T-helper 2 cell treated with Interferon-gamma antibody and Interleukin-4, amounts not matched to agents 5 μg/mL and 100 μg/mL, for 36 hours (primary cell): ENCODE measurements at regions not wholly inside any gene's neighbourhood (a gene's known extent, or its start where the extent isn't known, plus 50 kb on each side); places are given as distances from the start of the nearest gene placed in this dataset.
"Not testable (repeated sequence)": the region's sequence is repeated elsewhere in the genome, so short reads cannot be mapped to it uniquely, and the experiment has no call there.

ENCODE experiments used
- DNase-seq: peaks from one replicate; pipeline ENCODE4 v3.0.0; 2021; ENCODE audit warnings: low spot score
- H3K27ac Mint-ChIP-seq: one replicate; pipeline ENCODE4 v1.8.0; 2021; ENCODE audit warnings: mild to moderate bottlenecking, mixed read lengths
- H3K27me3 Mint-ChIP-seq: one replicate; pipeline ENCODE4 v1.8.0; 2021; ENCODE audit warnings: low read depth, mixed read lengths
- H3K36me3 Mint-ChIP-seq: one replicate; pipeline ENCODE4 v1.8.0; 2021; ENCODE audit warnings: low read depth, mixed read lengths
- H3K4me1 Mint-ChIP-seq: one replicate; pipeline ENCODE4 v1.8.0; 2021; ENCODE audit warnings: low read depth, mixed read lengths
- H3K4me3 Mint-ChIP-seq: one replicate; pipeline ENCODE4 v1.8.0; 2022; ENCODE audit warnings: mild to moderate bottlenecking, moderate library complexity, mixed read lengths
- H3K9me3 Mint-ChIP-seq: one replicate; pipeline ENCODE4 v1.8.0; 2021; ENCODE audit warnings: mixed read lengths

DNA sequence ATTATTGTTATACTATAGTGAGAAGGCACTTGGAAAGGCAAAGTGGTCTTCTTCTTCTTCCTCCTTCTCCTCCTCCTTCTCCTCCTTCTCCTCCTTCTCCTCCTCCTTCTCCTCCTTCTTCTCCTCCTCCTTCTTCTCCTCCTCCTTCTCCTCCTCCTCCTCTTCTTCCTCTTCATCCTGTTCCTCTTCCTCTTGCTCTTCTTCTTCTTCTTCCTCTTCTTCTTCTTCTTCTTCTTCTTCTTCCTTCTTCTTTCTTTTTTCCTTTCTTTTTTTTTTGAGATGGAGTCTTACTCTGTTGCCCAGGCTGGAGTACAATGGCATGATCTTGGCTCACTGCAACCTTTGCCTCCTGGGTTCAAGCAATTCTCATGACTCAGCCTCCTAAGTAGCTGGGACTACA is 225.4 kb downstream of the TTC6 start:
- not testable (repeated sequence) for H3K27me3 Mint-ChIP-seq, H3K36me3 Mint-ChIP-seq, H3K4me3 Mint-ChIP-seq, H3K27ac Mint-ChIP-seq, H3K9me3 Mint-ChIP-seq, H3K4me1 Mint-ChIP-seq, DNase-seq

DNA sequence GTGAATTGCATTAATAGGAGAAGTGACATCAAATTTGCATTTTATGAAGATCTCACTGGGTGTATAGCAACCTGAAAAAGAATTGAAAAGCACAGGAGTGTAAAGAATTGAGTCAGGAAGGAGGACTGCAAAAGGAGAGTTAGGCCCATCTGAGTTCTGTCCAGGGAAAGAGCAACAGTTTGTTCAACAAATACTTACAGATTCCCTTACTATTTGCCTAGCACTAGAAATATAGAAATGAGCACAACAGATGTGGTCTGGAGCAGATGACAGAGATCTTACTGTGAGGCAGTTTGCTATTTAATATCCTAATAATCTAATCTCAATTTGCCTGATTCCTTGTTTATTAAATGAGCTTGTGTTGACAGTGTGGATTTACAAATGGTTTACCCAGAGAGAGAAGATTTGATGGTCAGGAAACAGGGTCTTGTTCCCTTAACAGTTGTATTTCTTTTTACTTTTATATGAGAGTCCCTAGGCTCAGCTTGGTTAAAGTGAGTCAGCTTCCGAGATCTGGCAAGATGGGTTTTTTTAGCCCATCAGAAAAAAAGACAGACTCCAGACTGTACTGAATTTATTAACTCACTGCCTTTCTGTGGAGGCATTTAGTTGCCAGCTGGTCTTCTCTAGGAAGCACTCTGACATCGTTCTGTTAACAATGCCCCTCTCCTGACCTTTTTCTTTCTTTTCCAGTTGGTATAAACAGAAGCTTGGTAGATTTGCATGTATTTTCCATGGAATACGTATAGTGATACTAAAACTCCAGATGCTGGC is 229.7 kb downstream of the TTC6 start:
- H3K4me3 Mint-ChIP-seq, result no peak overlapping the region
- H3K9me3 Mint-ChIP-seq, result no peaks in the 10 kb centered on the region
- no peak for DNase-seq
- H3K27me3 Mint-ChIP-seq, result no peaks in the 10 kb centered on the region
- H3K36me3 Mint-ChIP-seq, result no peaks in the 10 kb centered on the region
- no peaks in the 10 kb centered on the region for H3K4me1 Mint-ChIP-seq
- H3K27ac Mint-ChIP-seq, result no peak overlapping the region

DNA sequence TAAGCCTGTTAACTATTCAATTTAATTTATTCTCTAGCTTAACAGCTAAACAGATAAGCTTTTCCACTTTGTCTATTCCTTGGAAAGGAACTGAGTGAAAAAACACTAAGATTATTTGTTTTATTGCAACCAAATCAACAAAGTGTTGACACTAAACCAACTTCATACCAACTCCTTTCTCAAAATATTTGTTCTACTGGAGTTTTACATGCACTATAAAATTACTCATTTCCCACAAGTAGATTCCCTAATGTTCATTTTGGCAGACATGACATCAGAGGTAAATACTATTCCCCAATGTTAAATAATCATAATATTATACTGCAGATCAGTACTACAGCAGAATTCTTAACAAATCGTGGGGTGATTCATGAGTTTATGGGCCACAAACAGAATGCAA is 231.4 kb downstream of the TTC6 start:
- Mint-ChIP-seq H3K36me3 (no peaks in the 10 kb centered on the region), H3K4me1 (no peaks in the 10 kb centered on the region), H3K9me3 (peaks cover 11% of the 10 kb centered on the region), H3K27ac (no peak overlapping the region), H3K27me3 (no peaks in the 10 kb centered on the region), H3K4me3 (no peak overlapping the region)
- DNase-seq, result no peak

DNA sequence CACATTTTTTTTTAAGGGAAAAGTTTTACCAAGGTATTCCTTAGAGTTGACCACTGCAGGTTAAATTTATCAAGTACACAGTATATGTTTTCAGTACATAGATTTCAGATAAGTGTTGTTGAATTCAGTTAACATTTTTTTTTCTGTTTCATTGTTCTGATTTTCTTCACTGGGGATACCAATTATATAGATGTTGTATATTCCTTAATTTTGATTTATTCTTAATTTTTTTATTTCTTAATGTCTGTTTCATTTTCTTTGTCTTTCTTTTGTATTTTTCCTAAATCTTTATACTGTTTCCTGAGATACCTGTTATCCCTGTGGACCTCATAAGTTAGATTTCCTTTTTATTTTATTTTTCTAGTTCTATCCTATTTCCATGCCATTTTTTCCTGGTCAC is 234.8 kb downstream of the TTC6 start:
- no peak overlapping the region for H3K4me3 Mint-ChIP-seq
- no peaks in the 10 kb centered on the region for H3K36me3 Mint-ChIP-seq
- H3K9me3 Mint-ChIP-seq, result peaks cover 33% of the 10 kb centered on the region
- DNase-seq, result no peak
- H3K27me3 Mint-ChIP-seq, result no peaks in the 10 kb centered on the region
- no peaks in the 10 kb centered on the region for H3K4me1 Mint-ChIP-seq
- no peak overlapping the region for H3K27ac Mint-ChIP-seq

DNA sequence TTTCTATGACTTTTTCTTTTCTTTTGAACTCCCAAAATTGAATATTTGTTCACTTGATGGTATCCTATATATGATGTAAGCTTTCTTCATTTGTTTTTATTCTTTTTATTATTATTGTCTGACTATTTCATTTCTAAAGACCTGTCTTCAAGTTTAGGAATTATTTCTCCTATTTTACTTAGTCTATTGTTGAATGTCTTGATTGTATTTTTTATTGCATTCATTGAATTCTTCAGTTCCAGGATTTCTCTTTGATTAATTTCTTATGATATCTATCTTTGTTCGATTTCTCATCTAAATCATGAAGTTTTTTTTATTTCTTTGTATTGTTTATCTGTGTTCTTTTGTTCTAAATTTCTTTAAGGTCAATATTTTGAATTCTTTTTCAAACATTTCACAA is 238.8 kb downstream of the TTC6 start:
- no peak for DNase-seq
- Mint-ChIP-seq H3K36me3 (no peaks in the 10 kb centered on the region), H3K27me3 (no peaks in the 10 kb centered on the region), H3K4me1 (no peaks in the 10 kb centered on the region), H3K9me3 (peaks cover 51% of the 10 kb centered on the region), H3K27ac (no peak overlapping the region), H3K4me3 (no peak overlapping the region)

DNA sequence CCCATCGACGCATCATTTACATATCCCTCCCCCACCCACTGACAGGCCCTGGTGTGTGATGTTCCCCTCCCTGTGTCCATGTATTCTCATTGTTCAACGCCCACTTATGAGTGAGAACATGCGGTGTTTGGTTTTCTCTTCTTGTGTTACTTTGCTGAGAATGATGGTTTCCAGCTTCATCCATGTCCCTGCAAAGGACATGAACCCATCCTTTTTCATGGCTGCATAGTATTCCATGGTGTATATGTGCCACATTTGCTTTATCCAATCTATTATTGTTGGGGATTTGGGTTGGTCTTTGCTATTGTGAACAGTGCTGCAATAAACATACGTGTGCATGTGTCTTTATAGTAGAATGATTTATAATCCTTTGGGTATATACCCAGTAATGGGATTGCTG is 243.3 kb downstream of the TTC6 start:
- H3K4me3 Mint-ChIP-seq, H3K27me3 Mint-ChIP-seq, DNase-seq, H3K4me1 Mint-ChIP-seq, H3K36me3 Mint-ChIP-seq, H3K27ac Mint-ChIP-seq: not testable (repeated sequence)
- peaks cover 39% of the 10 kb centered on the region for H3K9me3 Mint-ChIP-seq

DNA sequence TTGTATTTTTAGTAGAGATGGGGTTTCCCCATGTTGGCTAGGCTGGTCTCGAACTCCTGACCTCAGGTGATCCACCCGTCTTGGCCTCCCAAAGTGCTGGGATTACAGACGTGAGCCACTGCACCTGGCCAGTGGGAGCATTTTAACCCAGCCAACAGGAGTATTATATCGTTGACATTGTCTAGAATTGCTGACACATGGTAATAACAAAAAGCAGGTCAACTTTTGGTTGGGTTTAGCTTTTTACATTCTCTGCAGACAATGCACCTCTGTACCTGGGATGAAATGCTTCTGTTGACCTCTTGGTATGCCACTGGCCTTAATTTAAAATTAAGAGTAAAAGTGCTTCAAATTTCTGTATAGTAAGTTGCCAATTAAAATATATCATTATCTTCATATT is 245.6 kb downstream of the TTC6 start:
- H3K4me3 Mint-ChIP-seq, H3K27ac Mint-ChIP-seq, DNase-seq, H3K36me3 Mint-ChIP-seq, H3K27me3 Mint-ChIP-seq, H3K4me1 Mint-ChIP-seq: not testable (repeated sequence)
- peaks cover 21% of the 10 kb centered on the region for H3K9me3 Mint-ChIP-seq

DNA sequence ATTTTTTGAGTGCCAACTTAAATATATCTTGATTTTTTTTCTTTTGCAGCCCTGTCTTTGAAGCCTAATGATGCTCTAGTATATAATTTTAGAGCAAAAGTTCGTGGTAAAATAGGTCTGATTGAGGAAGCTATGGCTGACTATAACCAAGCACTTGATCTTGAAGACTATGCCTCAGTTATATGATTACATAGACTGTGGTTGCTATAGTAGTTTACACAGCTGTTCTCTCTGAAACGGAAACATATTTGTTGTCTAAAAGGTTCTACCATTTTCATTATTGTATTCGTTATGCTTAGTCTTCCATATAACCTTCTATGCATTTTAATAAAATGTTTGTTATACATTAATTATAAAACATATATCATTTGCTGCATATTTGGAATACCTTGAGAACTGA is 246.7 kb downstream of the TTC6 start:
- peaks cover 19% of the 10 kb centered on the region for H3K9me3 Mint-ChIP-seq
- no peaks in the 10 kb centered on the region for H3K4me1 Mint-ChIP-seq
- no peaks in the 10 kb centered on the region for H3K36me3 Mint-ChIP-seq
- no peaks in the 10 kb centered on the region for H3K27me3 Mint-ChIP-seq
- no peak overlapping the region for H3K27ac Mint-ChIP-seq
- no peak overlapping the region for H3K4me3 Mint-ChIP-seq
- DNase-seq, result no peak

DNA sequence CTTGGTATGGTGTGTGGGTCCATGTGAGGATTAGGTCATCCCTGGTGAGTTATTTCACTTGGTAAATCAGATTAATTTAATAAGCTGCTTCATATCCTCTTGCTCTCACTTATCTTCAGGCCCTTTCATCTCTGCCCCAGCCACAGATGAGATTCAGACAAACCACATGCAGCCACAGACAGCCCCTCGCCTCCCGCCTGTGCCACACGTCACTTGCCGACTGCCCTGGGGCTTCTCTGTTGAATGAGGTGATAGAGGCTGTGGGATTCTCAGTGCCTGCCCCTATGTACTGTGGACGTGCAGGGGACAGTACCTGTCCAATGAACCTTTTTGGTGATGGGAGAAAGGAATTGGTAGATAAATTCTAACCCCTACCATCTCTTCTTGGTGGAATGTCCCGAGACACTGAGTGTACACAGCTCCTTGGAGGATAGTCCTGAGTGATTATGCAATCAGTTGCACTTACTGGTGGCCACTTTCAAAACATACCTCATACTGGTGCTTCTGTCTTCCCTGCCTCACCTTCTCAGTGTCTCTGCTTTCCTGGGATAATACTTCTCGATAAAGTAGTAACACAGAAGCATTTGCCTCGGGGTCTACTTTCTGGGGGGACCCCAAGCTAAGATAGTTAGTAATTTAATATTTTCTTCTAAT is 248.7 kb downstream of the TTC6 start:
- Mint-ChIP-seq H3K4me3 (no peak overlapping the region), H3K36me3 (no peaks in the 10 kb centered on the region), H3K27me3 (no peaks in the 10 kb centered on the region), H3K27ac (no peak overlapping the region), H3K4me1 (no peaks in the 10 kb centered on the region), H3K9me3 (peaks cover 9% of the 10 kb centered on the region)
- DNase-seq, result no peak

DNA sequence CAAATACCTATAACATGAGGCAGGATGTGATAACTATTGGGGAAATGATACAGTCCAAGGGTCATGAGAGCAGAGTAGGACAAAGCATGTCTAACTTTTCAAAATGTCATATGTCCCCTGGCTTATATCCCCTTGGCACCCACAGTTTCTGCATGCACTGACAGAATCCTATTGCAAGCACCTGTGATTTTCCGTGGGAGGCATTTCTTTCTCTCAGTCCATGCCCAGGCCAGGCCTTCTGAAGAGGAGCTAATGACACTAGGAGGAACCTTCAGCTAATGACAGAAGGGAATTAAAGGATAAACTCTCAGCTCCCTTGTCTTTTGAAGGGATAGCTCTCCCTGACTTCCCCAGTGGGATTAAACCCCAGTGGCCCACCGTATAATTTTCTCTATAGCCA is 249.2 kb downstream of the TTC6 start:
- no peaks in the 10 kb centered on the region for H3K27me3 Mint-ChIP-seq
- no peak overlapping the region for H3K4me3 Mint-ChIP-seq
- no peaks in the 10 kb centered on the region for H3K36me3 Mint-ChIP-seq
- DNase-seq, result no peak
- H3K27ac Mint-ChIP-seq, result no peak overlapping the region
- H3K9me3 Mint-ChIP-seq, result peaks cover 4% of the 10 kb centered on the region
- no peaks in the 10 kb centered on the region for H3K4me1 Mint-ChIP-seq

DNA sequence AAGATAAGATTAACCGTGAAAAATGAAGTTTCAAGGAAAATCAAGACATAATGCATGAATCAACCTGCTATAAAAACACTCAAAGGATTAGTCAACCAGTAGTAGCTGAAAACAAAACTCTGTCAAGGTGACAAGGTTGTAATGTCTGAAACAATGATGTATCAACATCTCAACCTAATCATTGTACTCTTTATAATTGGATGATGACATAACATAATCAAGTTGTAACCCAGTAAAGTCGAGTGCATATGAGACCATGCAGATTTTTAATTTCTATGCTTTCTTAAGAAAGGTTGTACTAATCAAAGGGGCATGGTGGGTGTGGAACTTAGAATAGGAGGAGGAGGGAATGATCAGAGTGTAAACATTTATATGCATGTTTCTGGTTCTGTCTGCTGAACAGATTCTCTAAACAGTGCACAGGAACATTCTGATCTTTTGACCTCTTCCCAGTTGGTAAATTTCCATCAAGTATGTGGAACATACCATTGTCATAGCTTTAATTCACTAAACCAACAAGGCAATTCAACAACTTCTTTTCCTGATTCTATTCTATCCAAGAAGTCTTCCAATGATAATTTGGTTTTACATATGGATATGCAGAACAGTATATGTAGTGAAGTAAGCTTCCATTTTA is 253.7 kb downstream of the TTC6 start:
- H3K36me3 Mint-ChIP-seq, result no peaks in the 10 kb centered on the region
- H3K27me3 Mint-ChIP-seq, result no peaks in the 10 kb centered on the region
- no peaks in the 10 kb centered on the region for H3K9me3 Mint-ChIP-seq
- no peak for DNase-seq
- no peaks in the 10 kb centered on the region for H3K4me1 Mint-ChIP-seq
- H3K27ac Mint-ChIP-seq, result no peak overlapping the region
- no peak overlapping the region for H3K4me3 Mint-ChIP-seq

DNA sequence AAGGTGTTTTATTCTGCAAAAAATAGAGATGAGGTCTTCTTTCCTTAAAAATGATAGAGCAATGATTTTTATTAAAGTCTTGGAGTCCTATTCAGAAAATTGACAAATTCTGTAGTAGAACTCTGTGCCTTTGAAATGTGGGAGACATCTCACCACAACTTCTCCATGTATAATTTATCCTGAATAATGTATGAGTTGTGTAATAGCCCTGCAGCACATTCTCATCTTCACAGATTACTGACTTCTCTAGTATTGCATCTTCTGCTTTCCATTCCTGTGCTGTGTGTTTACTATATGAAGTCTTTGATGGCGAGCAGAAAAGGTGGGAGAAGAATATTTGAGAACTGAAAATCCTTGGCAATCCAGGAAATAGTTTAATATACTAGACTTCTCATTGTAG is 255.6 kb downstream of the TTC6 start:
- no peak overlapping the region for H3K27ac Mint-ChIP-seq
- no peaks in the 10 kb centered on the region for H3K4me1 Mint-ChIP-seq
- DNase-seq, result no peak
- H3K27me3 Mint-ChIP-seq, result no peaks in the 10 kb centered on the region
- no peak overlapping the region for H3K4me3 Mint-ChIP-seq
- H3K36me3 Mint-ChIP-seq, result no peaks in the 10 kb centered on the region
- no peaks in the 10 kb centered on the region for H3K9me3 Mint-ChIP-seq

DNA sequence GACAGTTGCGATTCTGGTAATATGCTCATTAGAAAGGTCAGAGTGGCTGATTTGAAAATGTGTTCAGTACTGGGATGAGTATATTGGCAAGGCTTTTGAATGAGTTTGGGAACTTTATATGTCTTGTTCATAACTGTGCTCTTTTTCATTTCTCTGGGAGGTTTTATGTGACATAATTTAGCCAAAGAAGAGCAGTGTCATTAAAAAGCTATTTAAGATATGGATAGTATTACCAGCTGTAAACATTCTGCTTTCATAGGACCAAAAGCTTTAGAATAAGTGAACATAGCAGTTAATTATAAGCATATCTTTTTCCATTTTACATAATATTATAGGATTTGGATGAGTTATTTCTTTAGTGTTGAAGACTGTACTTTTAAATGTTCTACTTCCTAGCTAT is 260.4 kb downstream of the TTC6 start:
- Mint-ChIP-seq H3K9me3 (no peaks in the 10 kb centered on the region), H3K36me3 (no peaks in the 10 kb centered on the region), H3K4me1 (no peaks in the 10 kb centered on the region), H3K27me3 (no peaks in the 10 kb centered on the region), H3K4me3 (no peak overlapping the region), H3K27ac (no peak overlapping the region)
- no peak for DNase-seq

DNA sequence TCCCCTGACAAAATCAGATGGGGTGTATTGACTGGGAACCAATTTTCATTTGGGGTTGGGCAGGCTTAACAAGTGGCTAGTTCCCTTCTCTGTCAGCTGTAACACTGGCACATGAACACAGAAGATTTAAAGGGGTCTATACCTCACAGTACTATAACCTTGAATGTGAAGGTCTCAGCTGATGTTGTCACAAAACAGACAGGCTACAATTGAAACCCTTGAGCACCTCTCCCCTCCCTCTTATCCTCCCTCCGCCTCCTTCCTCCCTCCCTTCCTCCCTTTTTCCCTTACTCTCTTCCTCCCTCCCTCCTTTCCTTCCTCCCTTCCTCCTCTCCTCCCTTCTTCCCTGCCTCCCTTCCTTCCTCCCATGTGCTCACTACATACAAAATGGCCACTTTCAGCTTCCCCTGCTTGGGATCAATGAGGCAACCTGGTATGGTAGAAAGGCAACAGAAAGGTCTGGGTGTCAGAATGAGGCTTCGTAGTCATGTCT is 262.4 kb downstream of the TTC6 start:
- no peaks in the 10 kb centered on the region for H3K36me3 Mint-ChIP-seq
- no peak for DNase-seq
- no peaks in the 10 kb centered on the region for H3K4me1 Mint-ChIP-seq
- H3K4me3 Mint-ChIP-seq, result no peak overlapping the region
- H3K9me3 Mint-ChIP-seq, result no peaks in the 10 kb centered on the region
- no peaks in the 10 kb centered on the region for H3K27me3 Mint-ChIP-seq
- no peak overlapping the region for H3K27ac Mint-ChIP-seq
